GM19240 (cell line): ENCODE measurements at regions not wholly inside any gene's neighbourhood (a gene's known extent, or its start where the extent isn't known, plus 50 kb on each side); places are given as distances from the start of the nearest gene placed in this dataset.
"Not testable (repeated sequence)": the region's sequence is repeated elsewhere in the genome, so short reads cannot be mapped to it uniquely, and the experiment has no call there.

ENCODE experiments used
- DNase-seq: peaks from one replicate; pipeline ENCODE4 v3.0.0; 2011; ENCODE audit warnings: low spot score; ENCODE audit not compliant: insufficient read length

- no peak for DNase-seq
Measured at GRCh38 chr9:1839909-1840308, 175.2 kb upstream of the SMARCA2 start.

- DNase-seq = no peak
Measured at GRCh38 chr9:1845425-1845824, 169.7 kb upstream of the SMARCA2 start.

- no peak for DNase-seq
Measured at GRCh38 chr9:1855726-1856125, 159.4 kb upstream of the SMARCA2 start.

DNA sequence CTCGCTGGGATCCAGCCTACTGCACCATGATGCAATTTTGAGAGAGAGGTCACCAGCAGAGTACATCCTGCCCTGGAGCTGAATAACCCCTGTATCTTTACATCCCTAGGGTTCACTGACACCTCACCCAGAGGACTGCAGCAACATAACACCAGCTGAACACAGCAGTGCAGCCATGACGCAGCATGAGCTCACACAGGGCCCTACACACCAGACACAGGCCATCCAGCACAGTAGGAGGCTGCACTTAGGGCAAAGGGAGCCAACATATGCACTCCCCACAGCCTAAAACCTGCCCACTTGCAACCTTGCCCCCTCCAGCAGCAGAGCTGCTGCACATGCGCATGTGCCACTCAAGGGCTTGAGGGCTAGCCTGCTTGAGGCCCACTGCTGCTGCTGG is 157.3 kb upstream of the SMARCA2 start:
- DNase-seq = no peak

GRCh38 chr9:1869843-1870242 is 145.3 kb upstream of the SMARCA2 start:
- DNase-seq = no peak

DNA sequence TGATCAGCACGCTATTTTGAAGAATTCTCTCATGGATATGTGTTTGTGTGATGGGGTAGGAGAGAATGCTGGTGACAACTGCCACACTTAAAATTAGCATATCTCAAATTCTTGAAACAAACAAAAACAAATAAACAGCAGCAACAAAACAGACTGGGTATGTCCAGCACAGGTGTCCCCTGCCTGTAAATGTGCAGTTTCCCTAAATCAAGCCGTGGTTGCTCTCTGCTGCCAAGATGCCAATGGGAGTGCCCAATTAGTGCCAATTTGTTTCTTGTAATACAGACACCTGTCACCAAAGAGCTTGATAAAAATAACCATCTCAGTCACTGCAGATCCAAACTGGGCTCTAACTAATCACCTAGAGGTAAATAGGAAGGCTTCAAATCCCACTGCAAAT is 144.2 kb upstream of the SMARCA2 start:
- DNase-seq = no peak

- no peak for DNase-seq
Measured at GRCh38 chr9:1871626-1872419, 143.3 kb upstream of the SMARCA2 start.

GRCh38 chr9:1875251-1875851 is 139.8 kb upstream of the SMARCA2 start:
- no peak for DNase-seq

- peak; percentile 10 for DNase-seq
Measured at GRCh38 chr9:1875921-1876448, 139.2 kb upstream of the SMARCA2 start.

DNA sequence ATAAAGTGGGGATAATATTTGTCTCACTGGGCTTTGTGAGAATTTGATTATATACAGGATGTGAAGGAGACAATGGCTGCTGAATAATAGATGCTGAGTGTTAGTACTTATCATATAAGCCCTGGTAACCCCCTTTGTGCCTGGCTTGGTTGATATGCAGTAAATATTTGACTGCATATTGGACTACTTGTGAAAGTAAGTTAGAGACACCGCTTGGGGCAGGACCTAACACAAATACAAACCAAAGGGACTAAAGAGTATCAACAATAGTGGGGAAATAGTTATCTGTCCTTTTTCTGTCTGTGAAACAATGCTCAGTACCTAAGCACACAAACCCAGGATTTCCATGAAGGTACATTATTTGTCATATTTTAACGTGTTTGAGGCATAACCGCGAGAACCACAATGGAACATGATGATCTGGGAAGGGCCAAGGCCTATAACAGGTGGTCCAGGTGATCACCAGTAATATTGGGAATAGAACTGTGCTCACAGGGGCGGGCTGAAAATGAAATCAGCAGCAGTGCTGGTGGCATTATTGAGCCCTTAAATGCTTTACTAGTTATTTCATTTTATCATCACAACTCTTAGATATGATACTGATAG is 138.2 kb upstream of the SMARCA2 start:
- DNase-seq = no peak

GRCh38 chr9:1877951-1878350 is 137.2 kb upstream of the SMARCA2 start:
- no peak for DNase-seq

- DNase-seq = no peak
Measured at GRCh38 chr9:1878811-1879210, 136.3 kb upstream of the SMARCA2 start.

- DNase-seq = peak; percentile 10
Measured at GRCh38 chr9:1879501-1879900, 135.6 kb upstream of the SMARCA2 start.

- no peak for DNase-seq
Measured at GRCh38 chr9:1880038-1880565, 135.0 kb upstream of the SMARCA2 start.

GRCh38 chr9:1881708-1882295 is 133.3 kb upstream of the SMARCA2 start:
- DNase-seq = no peak

DNA sequence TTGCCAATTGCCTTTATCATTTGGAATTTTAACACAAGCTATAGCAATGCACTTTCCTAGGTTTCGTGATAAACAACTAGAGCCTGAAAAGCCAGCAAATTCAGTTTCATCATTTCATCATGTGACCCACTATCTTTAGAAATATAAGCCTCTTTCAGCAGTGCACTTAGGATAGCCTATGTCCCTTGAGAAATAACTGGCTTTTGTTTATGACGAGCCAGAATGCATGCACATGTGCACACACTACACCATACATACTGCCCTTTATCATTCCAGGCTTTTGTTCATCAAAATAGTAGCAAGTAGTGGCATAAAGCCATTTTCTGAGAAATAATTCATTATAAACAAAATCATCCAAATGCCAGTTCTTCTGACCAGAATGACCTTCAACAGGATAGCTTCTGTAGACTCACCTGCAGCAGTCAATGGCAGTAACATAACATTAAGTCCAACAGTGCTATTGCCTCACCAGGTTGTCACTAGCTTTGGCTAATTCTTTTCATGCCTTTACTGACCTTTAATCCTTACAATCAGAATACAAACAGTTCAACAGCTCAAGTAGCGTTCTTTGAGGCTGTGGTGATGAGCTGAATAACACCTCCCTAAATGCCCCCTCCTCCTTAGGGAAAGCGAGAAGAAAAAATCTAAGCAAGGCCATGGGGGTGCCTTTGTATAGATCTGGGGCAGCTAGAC is 132.3 kb upstream of the SMARCA2 start:
- DNase-seq = no peak

DNA sequence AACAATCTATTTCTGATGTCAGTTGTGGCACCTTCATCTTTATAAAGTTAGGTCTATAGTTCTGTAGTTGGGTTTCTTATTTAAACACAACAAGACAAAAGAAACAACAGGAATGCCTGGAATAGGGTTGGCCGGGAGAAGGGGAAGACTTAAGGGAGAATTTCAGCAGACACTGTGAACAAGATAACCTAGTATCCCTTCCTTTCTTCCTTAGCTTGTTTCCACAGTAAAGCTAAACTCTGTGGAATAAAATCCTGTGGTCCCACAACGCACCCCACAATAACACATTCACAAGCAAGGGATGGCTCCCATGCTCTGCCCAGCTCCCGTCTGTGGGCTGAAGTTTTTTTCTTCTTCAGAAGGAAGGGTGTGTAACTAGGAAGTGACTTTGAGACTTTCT is 124.9 kb upstream of the SMARCA2 start:
- no peak for DNase-seq

DNA sequence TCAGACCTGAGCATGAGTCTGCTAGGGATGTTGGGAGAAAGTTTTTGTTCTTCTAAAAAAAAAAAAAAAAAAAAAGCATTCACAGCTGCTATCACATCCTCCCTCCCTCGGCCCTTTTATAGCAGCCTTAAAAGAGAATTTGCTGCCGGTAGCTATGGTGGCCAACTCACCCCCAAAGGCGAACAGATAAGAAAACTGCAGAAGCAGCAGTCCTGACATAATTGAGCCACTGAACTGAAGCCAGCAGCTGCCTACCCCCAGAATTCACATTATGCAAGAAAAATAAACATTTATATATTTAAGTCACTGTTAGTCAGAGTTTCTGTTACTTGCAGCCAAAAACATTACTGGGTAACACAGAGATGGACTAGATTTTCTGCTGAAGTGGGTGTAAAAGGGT is 124.3 kb upstream of the SMARCA2 start:
- DNase-seq = no peak

- not testable (repeated sequence) for DNase-seq
Measured at GRCh38 chr9:1903080-1903704, 112.0 kb upstream of the SMARCA2 start.

DNA sequence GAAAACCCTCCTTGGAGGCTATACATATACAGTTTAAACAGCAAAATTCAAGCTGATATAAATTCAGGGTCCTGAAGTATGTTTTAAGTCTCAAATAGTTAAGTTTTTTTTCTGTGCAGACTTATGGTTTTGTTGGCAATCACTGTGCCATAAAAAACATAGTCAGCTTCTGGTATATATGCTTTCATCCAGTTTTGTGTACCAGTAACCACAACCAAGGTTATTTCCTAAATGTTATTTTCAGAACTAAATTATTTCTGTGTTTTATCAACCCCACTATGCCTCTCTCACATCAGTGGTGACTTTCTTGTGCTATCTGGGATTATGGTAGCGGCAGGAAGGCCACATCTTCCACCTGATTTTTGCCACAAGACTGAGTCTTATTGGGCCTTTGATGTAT is 107.7 kb upstream of the SMARCA2 start:
- DNase-seq = no peak

DNA sequence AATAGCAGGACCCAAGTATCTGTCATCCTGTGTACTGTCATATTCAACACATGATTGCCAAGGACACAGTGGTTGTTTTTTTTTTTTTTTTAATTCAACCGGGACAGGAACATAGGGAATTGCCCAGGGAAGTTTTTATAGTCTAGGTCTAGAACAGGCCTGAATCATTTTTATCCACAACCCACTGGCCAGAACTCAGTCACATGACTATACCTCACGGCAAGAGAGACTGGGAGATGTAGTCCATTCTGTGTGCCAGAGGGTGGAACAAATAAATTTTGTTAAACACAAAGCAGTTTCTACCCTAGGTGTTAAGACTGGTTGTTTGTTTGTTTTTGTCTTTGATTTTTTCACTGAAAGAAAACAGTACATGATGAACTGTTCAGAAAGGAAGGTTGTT is 105.8 kb upstream of the SMARCA2 start:
- DNase-seq = no peak
